Transverse colon (tissue), 3 donors: ENCODE measurements at regions not wholly inside any gene's neighbourhood (a gene's known extent, or its start where the extent isn't known, plus 50 kb on each side); places are given as distances from the start of the nearest gene placed in this dataset.
"Not testable (repeated sequence)": the region's sequence is repeated elsewhere in the genome, so short reads cannot be mapped to it uniquely, and the experiment has no call there.

Source experiments
- EP300 ChIP-seq: sonication (generic); formaldehyde crosslinking; IDR thresholded peaks from one replicate; pipeline ENCODE4 v1.6.1; 2017; ENCODE audit warnings: antibody characterized with exemption, low read depth
- TF ChIP-seq, protein P1 (sequence below), 5 experiments: fragments of 200-600 bp in 3 of 5; fragments of 450-650 bp in 2 of 5; sonication (generic) in 3 of 5; IDR thresholded peaks; 1 replicate in 2 of 5; 2 replicates in 3 of 5; pipeline ENCODE4 v1.5.1; 2016 to 2017; ENCODE audit warnings: antibody characterized with exemption in 5 of 5, inconsistent platforms in 3 of 5, mild to moderate bottlenecking in 2 of 5, moderate library complexity in 1 of 5

DNA sequence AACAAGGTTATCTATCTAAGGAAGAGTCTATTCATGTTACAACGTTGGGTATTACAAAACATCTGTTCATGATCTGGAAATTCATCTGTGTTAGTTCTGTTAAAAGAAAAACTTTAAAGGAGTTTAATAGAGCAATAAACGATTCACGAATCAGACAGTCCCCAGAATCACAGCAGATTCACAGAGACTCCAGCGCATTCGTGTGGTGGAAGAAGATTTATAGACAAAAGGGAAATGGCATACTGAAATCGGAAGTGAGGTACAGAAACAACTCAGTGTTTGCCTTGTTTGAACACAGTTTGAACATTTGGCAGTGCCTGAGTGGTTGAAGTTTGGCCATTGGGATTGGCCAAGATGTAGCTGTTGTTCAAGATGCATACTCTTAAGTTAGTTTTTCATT lies 178.8 kb downstream of the CWH43 start:
- TF ChIP-seq, protein P1, sequence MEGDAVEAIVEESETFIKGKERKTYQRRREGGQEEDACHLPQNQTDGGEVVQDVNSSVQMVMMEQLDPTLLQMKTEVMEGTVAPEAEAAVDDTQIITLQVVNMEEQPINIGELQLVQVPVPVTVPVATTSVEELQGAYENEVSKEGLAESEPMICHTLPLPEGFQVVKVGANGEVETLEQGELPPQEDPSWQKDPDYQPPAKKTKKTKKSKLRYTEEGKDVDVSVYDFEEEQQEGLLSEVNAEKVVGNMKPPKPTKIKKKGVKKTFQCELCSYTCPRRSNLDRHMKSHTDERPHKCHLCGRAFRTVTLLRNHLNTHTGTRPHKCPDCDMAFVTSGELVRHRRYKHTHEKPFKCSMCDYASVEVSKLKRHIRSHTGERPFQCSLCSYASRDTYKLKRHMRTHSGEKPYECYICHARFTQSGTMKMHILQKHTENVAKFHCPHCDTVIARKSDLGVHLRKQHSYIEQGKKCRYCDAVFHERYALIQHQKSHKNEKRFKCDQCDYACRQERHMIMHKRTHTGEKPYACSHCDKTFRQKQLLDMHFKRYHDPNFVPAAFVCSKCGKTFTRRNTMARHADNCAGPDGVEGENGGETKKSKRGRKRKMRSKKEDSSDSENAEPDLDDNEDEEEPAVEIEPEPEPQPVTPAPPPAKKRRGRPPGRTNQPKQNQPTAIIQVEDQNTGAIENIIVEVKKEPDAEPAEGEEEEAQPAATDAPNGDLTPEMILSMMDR (IDR thresholded peaks at IDR 0.05): not testable (repeated sequence)
- TF ChIP-seq EP300: not testable (repeated sequence)
